Ureter (tissue), 1 donor: ENCODE measurements at regions not wholly inside any gene's neighbourhood (a gene's known extent, or its start where the extent isn't known, plus 50 kb on each side); places are given as distances from the start of the nearest gene placed in this dataset.

Experiments
- DNase-seq: peaks from one replicate; pipeline ENCODE4 v3.0.0-alpha.2; 2020; ENCODE audit warnings: low spot score
- donor health status: DM: yes; HTN: yes; CAD: no.

GRCh38 chr3:188037965-188038581 is 115.9 kb upstream of the LPP start:
- no peak for DNase-seq

DNA sequence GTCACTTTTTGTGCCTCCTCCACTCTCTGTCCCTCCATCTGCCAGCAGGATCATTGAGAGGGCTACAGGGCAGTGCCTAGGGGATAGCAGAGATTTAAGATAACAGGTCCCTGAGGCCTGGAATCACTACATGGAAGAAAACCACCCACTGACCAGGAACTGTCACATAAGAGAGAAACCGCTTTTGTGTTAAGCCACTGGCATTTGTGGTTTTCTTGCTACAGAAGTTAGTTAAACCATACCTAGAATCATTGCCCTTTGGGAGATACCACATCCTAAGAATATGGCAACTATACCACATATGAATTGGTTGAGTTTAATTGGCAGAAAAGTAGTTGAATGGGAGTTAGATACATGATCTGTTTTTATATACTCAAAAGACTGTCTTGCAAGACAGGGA is 112.8 kb upstream of the LPP start:
- DNase-seq = no peak

DNA sequence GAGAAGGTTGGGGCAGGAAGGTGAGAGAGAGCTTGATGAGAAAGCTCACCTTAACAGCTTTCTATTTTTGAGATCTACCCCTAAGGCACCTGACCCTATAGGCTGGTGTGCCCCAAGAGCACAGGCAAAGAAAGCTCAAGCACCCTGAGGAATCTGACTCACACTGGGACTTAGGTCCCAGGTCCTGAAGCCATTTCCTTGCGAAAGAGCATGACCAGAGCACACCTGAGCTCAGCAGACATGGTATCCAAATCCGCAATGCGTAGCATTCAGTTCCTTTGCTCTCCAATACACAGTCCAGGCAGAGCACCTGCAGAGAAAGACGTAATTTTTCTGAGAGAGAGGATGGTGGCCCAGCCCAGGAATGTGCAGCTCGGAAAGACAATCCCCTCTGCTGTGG is 112.1 kb upstream of the LPP start:
- DNase-seq = no peak

DNA sequence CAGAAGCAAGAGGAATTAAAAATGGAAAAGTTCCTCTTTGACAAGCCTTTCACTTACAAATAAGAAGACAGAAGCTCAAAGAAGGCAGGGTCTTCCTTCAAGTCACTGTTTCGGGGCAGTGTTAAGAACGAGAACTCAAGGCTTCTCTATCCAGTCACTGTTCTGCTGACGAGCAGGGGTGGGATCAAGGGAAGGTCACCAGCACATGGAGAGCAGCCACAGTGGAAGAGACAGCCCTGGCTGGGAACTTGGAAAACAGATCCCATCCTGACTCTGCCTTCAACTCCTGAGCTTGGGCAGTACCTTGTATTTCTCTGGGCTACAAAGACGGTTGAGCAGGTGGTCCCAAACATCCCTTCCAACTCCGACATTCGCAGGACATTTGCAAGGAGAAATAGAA is 111.5 kb upstream of the LPP start:
- no peak for DNase-seq

DNA sequence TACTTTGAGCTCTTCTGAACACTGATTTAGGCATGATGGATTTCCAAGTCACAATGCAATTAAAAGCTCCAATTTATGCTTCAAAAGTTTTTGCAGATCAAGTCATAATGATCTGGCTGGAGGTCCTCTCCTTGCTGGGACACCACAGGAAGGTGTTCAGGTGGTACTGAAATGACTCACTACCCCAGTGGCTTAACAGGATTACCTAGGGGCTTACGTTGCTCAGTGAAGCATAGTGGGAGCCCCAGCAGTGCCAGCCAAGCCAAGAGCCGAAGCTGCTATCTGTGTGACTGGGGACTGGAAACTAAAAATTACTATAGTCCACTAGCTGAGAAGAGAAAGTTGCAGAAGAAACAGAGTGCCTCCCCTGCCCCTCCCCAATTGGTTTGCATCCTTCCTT is 110.1 kb upstream of the LPP start:
- no peak for DNase-seq

GRCh38 chr3:188046561-188047211 is 107.3 kb upstream of the LPP start:
- DNase-seq = no peak

- no peak for DNase-seq
These were observed 106.4 kb upstream of the LPP start for GRCh38 chr3:188047536-188047935.

DNA sequence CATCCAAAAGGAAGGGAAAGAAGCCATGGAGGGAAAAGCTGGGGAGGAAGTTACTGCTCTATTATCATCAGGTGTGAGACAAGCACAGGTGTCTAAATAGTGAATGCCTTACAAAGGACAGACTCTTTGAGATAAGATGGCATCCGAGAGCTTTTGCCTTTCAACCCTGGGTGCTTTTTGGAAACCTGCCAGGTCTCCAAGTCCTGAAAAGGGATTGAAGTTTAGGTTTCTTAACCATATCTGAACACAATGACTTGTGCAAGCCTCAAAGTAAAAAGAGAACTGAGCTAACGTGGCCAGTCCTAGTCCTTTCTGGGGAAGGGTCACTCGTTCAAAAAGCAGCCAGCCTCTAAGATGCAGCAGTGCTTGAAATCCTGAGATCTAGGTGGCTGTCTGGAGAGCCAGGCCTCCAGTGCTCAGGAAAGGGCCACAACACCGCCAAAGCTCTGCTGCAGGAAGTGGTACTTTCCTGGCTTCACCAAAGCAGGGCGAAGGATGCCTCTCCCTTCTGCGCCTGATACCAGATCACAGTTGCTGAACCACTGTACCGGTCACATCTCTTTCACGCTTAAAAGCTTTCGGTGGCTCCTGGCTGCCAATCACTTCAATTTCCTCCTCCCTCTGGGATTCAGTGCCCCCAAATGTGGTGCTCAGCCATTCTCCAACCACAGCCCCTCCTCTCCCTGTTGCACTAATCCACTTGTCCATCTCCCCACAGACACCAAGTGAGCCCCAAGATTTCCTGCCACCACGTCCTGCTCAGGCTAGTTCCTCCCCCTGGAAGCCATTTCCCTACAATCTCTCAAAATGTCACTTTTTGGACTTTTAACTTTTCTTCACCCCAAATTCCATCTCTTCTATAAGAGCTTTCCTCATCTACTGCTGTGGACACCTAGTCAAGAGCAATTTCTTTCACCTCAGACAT is 104.1 kb upstream of the LPP start:
- DNase-seq = no peak

GRCh38 chr3:188051801-188052168 is 102.2 kb upstream of the LPP start:
- DNase-seq = no peak

DNA sequence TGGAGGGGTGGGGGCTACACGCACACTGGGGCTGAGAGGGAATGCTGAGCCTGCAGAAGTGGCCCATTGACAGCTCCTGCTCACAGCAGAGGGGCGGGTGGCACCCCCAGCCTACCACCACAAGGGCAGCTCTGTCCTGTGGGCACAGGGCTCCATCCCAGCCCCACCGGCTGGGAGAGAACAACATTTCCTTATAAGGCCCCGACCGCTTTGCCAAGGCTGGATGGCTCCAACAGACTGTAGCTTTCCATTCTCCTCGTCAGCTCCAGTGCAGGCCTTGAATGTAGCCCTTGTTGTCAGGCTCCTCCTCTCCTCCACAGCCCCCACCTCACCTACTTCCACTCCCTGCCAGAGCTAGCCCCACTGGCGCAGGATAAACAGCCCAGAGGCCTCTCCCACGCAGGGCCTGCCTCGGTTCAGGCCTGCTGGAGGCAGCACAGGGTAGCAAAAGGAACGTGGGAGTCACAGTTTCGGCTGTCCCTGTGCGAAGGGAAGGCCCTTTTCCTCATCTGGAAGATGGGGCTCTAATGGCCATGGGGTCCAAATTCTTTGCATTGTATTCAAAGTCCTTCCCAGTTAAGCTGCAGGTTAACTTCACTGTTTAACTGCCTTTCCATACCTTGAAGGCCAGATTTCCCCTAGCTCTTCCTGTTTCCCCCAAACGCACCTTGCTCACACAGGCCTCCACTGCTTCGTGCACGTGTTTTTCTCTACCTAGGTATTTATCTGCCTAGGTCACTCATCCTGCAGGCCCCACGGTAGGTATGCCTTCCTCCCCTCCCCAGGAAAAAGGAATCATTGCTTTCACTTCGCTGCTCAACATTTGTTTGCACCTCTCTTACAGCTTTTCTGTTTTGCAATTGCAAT is 101.6 kb upstream of the LPP start:
- peak; percentile 88 for DNase-seq

- no peak for DNase-seq
These were observed 101.0 kb upstream of the LPP start for GRCh38 chr3:188053036-188053340.

GRCh38 chr3:188053710-188054380 is 100.1 kb upstream of the LPP start:
- DNase-seq = no peak

- no peak for DNase-seq
These were observed 99.4 kb upstream of the LPP start for GRCh38 chr3:188054541-188054940.

DNA sequence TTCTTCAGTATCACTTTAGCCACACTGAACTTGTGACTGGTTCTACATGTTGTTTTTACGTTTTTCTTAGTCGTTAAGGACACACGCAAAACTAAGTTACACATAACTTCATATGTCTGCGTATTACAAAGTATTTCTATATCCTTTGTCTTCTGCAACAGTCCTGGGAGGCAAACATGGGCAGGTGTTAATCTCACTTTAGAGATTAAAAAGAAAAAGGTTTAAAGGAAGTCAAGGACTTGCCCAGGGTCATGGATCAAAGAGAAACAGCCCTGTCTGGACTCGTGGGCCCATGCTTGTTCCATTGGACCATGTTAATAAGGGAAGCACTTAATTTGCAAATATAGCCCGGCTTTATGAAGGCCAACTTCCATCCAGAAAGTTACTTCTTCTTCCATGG is 98.6 kb upstream of the LPP start:
- DNase-seq = no peak

DNA sequence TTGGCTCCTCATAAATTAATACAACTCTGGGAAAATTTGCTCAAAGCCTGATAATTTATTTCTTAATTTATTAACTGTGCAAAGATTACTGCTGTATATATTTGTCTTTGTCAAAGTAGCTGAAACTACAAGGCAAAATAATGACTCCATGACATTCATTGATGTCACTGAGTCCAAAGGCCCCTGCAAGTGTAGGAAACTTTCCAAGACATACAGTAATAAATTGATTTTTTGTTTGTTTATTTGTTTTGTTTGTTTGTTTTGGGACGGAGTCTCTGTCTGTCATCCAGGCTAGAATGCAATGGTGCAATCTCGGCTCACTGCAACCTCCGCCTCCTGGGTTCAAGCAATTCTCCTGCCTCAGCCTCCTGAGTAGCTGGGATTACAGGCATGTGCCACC is 96.8 kb upstream of the LPP start:
- no peak for DNase-seq

DNA sequence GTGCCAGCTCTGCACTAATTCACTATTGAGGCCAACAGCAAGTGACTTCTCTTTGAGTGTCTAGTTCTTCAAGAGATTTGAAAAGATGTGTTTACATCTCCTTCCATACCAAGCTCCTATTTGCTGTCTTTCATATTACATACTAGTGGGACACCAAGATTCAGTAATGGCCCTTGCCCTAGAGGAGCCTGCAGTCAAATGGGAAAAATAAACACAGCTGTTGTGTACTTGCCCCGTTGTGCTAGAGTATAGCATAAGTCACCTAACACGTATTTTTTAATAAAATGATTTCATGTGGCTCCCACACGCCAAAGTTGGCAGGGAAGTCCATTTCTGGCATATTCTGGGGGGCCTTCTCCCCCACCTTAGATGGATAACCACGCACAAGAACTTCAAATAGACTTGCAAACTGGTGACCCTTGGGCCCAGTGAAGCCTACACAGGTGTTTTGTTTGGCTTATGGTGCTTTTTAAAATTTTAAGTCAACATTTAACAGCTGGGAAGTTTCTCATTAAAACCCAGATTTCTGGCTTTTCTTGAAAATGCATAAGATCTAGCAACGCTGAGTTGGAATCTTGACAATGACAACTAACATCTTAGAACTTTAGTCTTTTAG is 95.3 kb upstream of the LPP start:
- DNase-seq = no peak

GRCh38 chr3:188059351-188059750 is 94.6 kb upstream of the LPP start:
- DNase-seq = no peak

DNA sequence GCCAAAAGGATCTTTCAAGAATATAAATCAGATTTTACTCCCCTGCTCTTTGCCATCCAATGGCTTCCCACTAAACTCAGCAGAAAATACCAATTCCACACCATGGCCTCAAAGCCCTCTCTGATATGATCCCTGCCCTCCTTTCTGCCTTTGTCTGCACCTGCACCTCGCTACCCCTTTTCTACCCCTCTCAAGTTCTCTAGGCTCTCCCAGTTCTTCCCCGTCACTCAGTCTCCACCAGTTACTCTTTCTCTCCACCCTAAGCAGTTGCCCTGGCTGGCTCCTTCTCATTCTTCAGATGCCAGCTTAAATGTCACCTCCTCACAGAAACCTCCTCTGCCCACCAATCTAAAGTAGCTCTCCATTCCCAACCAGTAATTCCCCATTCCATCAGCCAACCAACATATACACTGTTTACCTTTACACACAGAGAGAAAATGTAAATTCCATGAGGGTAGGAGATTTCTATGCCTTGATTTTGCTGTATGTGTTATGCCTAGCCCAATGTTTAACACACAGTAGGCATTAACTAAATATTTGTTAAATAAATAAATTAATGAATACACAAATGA is 93.6 kb upstream of the LPP start:
- no peak for DNase-seq

- no peak for DNase-seq
These were observed 93.0 kb upstream of the LPP start for GRCh38 chr3:188060840-188061544.

DNA sequence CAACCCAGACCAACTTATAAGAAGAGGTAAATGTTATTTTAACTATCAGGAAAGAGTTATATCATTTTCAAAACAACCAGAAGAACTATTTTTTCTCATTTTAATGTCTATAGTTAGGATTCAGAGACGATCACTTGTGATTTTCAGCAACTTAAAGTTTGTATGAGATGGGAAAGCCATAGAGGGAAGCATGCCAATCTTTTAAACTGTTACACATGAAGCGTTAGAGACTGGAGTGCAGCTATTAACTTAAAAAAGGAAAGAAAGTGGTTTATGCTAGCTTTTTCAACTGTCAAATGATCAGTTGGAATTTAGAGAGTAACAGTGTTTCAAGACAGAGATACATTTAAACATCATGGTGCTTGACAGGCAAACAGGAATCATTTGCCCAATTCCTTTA is 91.7 kb upstream of the LPP start:
- no peak for DNase-seq
